ENCODE measurements at regions not wholly inside any gene's neighbourhood (a gene's known extent, or its start where the extent isn't known, plus 50 kb on each side); places are given as distances from the start of the nearest gene placed in this dataset.

GRCh38 chr14:89587136-89587420 lies 170.0 kb upstream of the FOXN3 start:
- DNase-seq (ENCODE audit: low spot score): no peak
- Mint-ChIP-seq H3K4me1 (ENCODE audit: low read depth in 2 of 2) (peaks cover 49 to 62% of the 10 kb centered on the region in 2 donors), H3K27ac (no peak overlapping the region), H3K36me3 (peaks cover 17% of the 10 kb centered on the region), H3K4me3 (no peak overlapping the region), H3K9me3 (peaks cover 7% of the 10 kb centered on the region), H3K27me3 (no peaks in the 10 kb centered on the region)
- no peak for ATAC-seq

- peaks cover 3% of the 10 kb centered on the region for H3K9me3 Mint-ChIP-seq
- peaks cover 15% of the 10 kb centered on the region for H3K36me3 Mint-ChIP-seq
- ATAC-seq (peak in 1 of 2 donors; percentile 44), DNase-seq (ENCODE audit: low spot score) (no peak)
- peak overlapping the region; percentile 2 to 65 for H3K27ac Mint-ChIP-seq
- H3K4me3 Mint-ChIP-seq: peak overlapping the region; percentile 47
- no peaks in the 10 kb centered on the region for H3K27me3 Mint-ChIP-seq
- H3K4me1 Mint-ChIP-seq (ENCODE audit: low read depth in 2 of 2): peaks cover 46 to 58% of the 10 kb centered on the region in 2 donors
Measured at GRCh38 chr14:89586258-89587135, 169.5 kb upstream of the FOXN3 start.

GRCh38 chr14:89578156-89578555 lies 161.1 kb upstream of the FOXN3 start:
- Mint-ChIP-seq H3K27ac (peak overlapping the region; percentile 10 to 14), H3K4me1 (ENCODE audit: low read depth in 2 of 2) (peaks cover 21 to 23% of the 10 kb centered on the region in 2 donors)

GRCh38 chr14:89576960-89577359 lies 159.9 kb upstream of the FOXN3 start:
- H3K4me1 Mint-ChIP-seq (ENCODE audit: low read depth in 2 of 2): peaks cover 22 to 27% of the 10 kb centered on the region in 2 donors
- no peak overlapping the region for H3K27ac Mint-ChIP-seq
- no peak overlapping the region for H3K4me3 Mint-ChIP-seq
- H3K36me3 Mint-ChIP-seq: peaks cover 3% of the 10 kb centered on the region
- H3K9me3 Mint-ChIP-seq: no peaks in the 10 kb centered on the region
- DNase-seq (ENCODE audit: low spot score) (no peak), ATAC-seq (no peak)
- no peaks in the 10 kb centered on the region for H3K27me3 Mint-ChIP-seq

More at GRCh38 chr14:89578156-89578555, 161.1 kb upstream of the FOXN3 start:
- ATAC-seq (no peak), DNase-seq (ENCODE audit: low spot score) (no peak)
- Mint-ChIP-seq H3K4me3 (no peak overlapping the region), H3K9me3 (no peaks in the 10 kb centered on the region), H3K36me3 (peaks cover 8% of the 10 kb centered on the region), H3K27me3 (no peaks in the 10 kb centered on the region)

GRCh38 chr14:89576145-89576927 lies 159.3 kb upstream of the FOXN3 start:
- Mint-ChIP-seq H3K4me3 (no peak overlapping the region), H3K36me3 (no peaks in the 10 kb centered on the region), H3K4me1 (ENCODE audit: low read depth in 2 of 2) (peaks cover 20 to 27% of the 10 kb centered on the region in 2 donors), H3K9me3 (no peaks in the 10 kb centered on the region), H3K27ac (no peak overlapping the region), H3K27me3 (no peaks in the 10 kb centered on the region)
- ATAC-seq (no peak), DNase-seq (ENCODE audit: low spot score) (no peak)

GRCh38 chr14:89575386-89576061 lies 158.5 kb upstream of the FOXN3 start:
- no peak overlapping the region for H3K27ac Mint-ChIP-seq
- ATAC-seq: no peak
- no peaks in the 10 kb centered on the region for H3K36me3 Mint-ChIP-seq
- no peak overlapping the region for H3K4me3 Mint-ChIP-seq
- DNase-seq (ENCODE audit: low spot score): no peak
- H3K9me3 Mint-ChIP-seq: no peaks in the 10 kb centered on the region
- peaks cover 20 to 29% of the 10 kb centered on the region in 2 donors for H3K4me1 Mint-ChIP-seq (ENCODE audit: low read depth in 2 of 2)
- no peaks in the 10 kb centered on the region for H3K27me3 Mint-ChIP-seq

GRCh38 chr14:89574420-89574819 lies 157.4 kb upstream of the FOXN3 start:
- Mint-ChIP-seq H3K27ac (peak overlapping the region in 1 of 2 donors; percentile 52), H3K4me3 (no peak overlapping the region), H3K27me3 (no peaks in the 10 kb centered on the region), H3K36me3 (no peaks in the 10 kb centered on the region), H3K4me1 (ENCODE audit: low read depth in 2 of 2) (peaks cover 19 to 34% of the 10 kb centered on the region in 2 donors), H3K9me3 (no peaks in the 10 kb centered on the region)
- DNase-seq (ENCODE audit: low spot score) (no peak), ATAC-seq (no peak)

GRCh38 chr14:89573399-89573657 lies 156.3 kb upstream of the FOXN3 start:
- Mint-ChIP-seq H3K36me3 (no peaks in the 10 kb centered on the region), H3K27me3 (no peaks in the 10 kb centered on the region), H3K9me3 (no peaks in the 10 kb centered on the region), H3K4me3 (no peak overlapping the region), H3K27ac (no peak overlapping the region), H3K4me1 (ENCODE audit: low read depth in 2 of 2) (peaks cover 16 to 36% of the 10 kb centered on the region in 2 donors)
- ATAC-seq: no peak
- no peak for DNase-seq (ENCODE audit: low spot score)

GRCh38 chr14:89572596-89573398 lies 155.8 kb upstream of the FOXN3 start:
- ATAC-seq: no peak
- Mint-ChIP-seq H3K9me3 (no peaks in the 10 kb centered on the region), H3K27ac (no peak overlapping the region), H3K36me3 (no peaks in the 10 kb centered on the region), H3K4me1 (ENCODE audit: low read depth in 2 of 2) (peaks cover 19 to 38% of the 10 kb centered on the region in 2 donors), H3K27me3 (no peaks in the 10 kb centered on the region), H3K4me3 (no peak overlapping the region)
- DNase-seq (ENCODE audit: low spot score): no peak

GRCh38 chr14:89571491-89571890 lies 154.5 kb upstream of the FOXN3 start:
- ATAC-seq (no peak), DNase-seq (ENCODE audit: low spot score) (no peak)
- peak overlapping the region in 1 of 2 donors; percentile 46 for H3K27ac Mint-ChIP-seq
- no peaks in the 10 kb centered on the region for H3K36me3 Mint-ChIP-seq
- no peak overlapping the region for H3K4me3 Mint-ChIP-seq
- H3K27me3 Mint-ChIP-seq: no peaks in the 10 kb centered on the region
- peaks cover 24 to 43% of the 10 kb centered on the region in 2 donors for H3K4me1 Mint-ChIP-seq (ENCODE audit: low read depth in 2 of 2)
- H3K9me3 Mint-ChIP-seq: no peaks in the 10 kb centered on the region

GRCh38 chr14:89566644-89567415 lies 149.8 kb upstream of the FOXN3 start:
- H3K4me1 Mint-ChIP-seq (ENCODE audit: low read depth in 2 of 2): peaks cover 43 to 52% of the 10 kb centered on the region in 2 donors
- H3K36me3 Mint-ChIP-seq: peaks cover 4% of the 10 kb centered on the region
- H3K27me3 Mint-ChIP-seq: no peaks in the 10 kb centered on the region
- H3K4me3 Mint-ChIP-seq: no peak overlapping the region
- peaks cover 4% of the 10 kb centered on the region for H3K9me3 Mint-ChIP-seq
- no peak for ATAC-seq
- H3K27ac Mint-ChIP-seq: no peak overlapping the region
- no peak for DNase-seq (ENCODE audit: low spot score)

- Mint-ChIP-seq H3K36me3 (peaks cover 4% of the 10 kb centered on the region), H3K27me3 (no peaks in the 10 kb centered on the region), H3K4me3 (no peak overlapping the region), H3K27ac (no peak overlapping the region), H3K9me3 (peaks cover 4% of the 10 kb centered on the region), H3K4me1 (ENCODE audit: low read depth in 2 of 2) (peaks cover 43 to 54% of the 10 kb centered on the region in 2 donors)
- DNase-seq (ENCODE audit: low spot score): no peak
- no peak for ATAC-seq
Measured at GRCh38 chr14:89566180-89566579, 149.1 kb upstream of the FOXN3 start.

GRCh38 chr14:89565607-89566006 lies 148.6 kb upstream of the FOXN3 start:
- Mint-ChIP-seq H3K4me1 (ENCODE audit: low read depth in 2 of 2) (peaks cover 43 to 56% of the 10 kb centered on the region in 2 donors), H3K4me3 (no peak overlapping the region), H3K27me3 (no peaks in the 10 kb centered on the region), H3K27ac (no peak overlapping the region), H3K36me3 (peaks cover 4% of the 10 kb centered on the region), H3K9me3 (peaks cover 4% of the 10 kb centered on the region)
- ATAC-seq (no peak), DNase-seq (ENCODE audit: low spot score) (no peak)

All from natural killer cell treated with Interleukin-12 subunit alpha and Interleukin-12 subunit beta and Interleukin-15 and Interleukin-18, amount 100 ng/mL, for 72 hours (primary cell).